HepG2 (cell line): ENCODE measurements at regions not wholly inside any gene's neighbourhood (a gene's known extent, or its start where the extent isn't known, plus 50 kb on each side); places are given as distances from the start of the nearest gene placed in this dataset.

Experiments
- CSRNP1 ChIP-seq: sonication (generic); formaldehyde crosslinking; IDR thresholded peaks from 2 replicates; pipeline ENCODE4 v1.8.1; 2023; ENCODE audit warnings: mild to moderate bottlenecking, missing genetic modification reagents
- MIER2 ChIP-seq: IDR thresholded peaks from 2 replicates; pipeline ENCODE4 v1.6.1; 2016; ENCODE audit warnings: missing biosample characterization, missing genetic modification reagents
- MNT ChIP-seq: fragments of 450-650 bp; IDR thresholded peaks from 2 replicates; pipeline ENCODE4 v1.6.1; 2016
- POLR2A ChIP-seq, 2 experiments: IDR thresholded peaks; 2 replicates each; pipeline ENCODE4 v1.6.1; 2011; ENCODE audit warnings: low read depth in 2 of 2, low read length in 2 of 2, mild to moderate bottlenecking in 1 of 2, moderate library complexity in 1 of 2; ENCODE audit not compliant: insufficient read depth in 1 of 2
- SAFB2 ChIP-seq: sonication (generic); formaldehyde crosslinking; IDR thresholded peaks from 2 replicates; pipeline ENCODE4 v1.5.1; 2020; ENCODE audit warnings: missing genetic modification reagents, low read depth, mild to moderate bottlenecking, borderline replicate concordance
- ZNF101 ChIP-seq: sonication (generic); formaldehyde crosslinking; IDR thresholded peaks from 2 replicates; pipeline ENCODE4 v1.4.0; 2020; ENCODE audit warnings: mild to moderate bottlenecking, low read depth, missing genetic modification reagents, borderline replicate concordance
- ZNF280B ChIP-seq: sonication (generic); formaldehyde crosslinking; IDR thresholded peaks from 2 replicates; pipeline ENCODE4 v1.5.0; 2020; ENCODE audit warnings: missing genetic modification reagents, mild to moderate bottlenecking, borderline replicate concordance
- ZNF720 ChIP-seq: sonication (generic); formaldehyde crosslinking; IDR thresholded peaks from 2 replicates; pipeline ENCODE4 v1.4.0; 2020; ENCODE audit warnings: missing genetic modification reagents
- ZNF788 ChIP-seq: sonication (generic); formaldehyde crosslinking; IDR thresholded peaks from 2 replicates; pipeline ENCODE4 v1.5.0; 2020; ENCODE audit warnings: mild to moderate bottlenecking, missing genetic modification reagents, borderline replicate concordance
- TF ChIP-seq, protein P1 (sequence below): sonication (generic); formaldehyde crosslinking; IDR thresholded peaks from 2 replicates; pipeline ENCODE4 v1.4.0; 2020; ENCODE audit warnings: mild to moderate bottlenecking, missing genetic modification reagents
- TF ChIP-seq, protein P2 (sequence below): sonication (generic); formaldehyde crosslinking; IDR thresholded peaks from 2 replicates; pipeline ENCODE4 v1.4.0; 2020; ENCODE audit warnings: missing genetic modification reagents, mild to moderate bottlenecking, borderline replicate concordance

DNA sequence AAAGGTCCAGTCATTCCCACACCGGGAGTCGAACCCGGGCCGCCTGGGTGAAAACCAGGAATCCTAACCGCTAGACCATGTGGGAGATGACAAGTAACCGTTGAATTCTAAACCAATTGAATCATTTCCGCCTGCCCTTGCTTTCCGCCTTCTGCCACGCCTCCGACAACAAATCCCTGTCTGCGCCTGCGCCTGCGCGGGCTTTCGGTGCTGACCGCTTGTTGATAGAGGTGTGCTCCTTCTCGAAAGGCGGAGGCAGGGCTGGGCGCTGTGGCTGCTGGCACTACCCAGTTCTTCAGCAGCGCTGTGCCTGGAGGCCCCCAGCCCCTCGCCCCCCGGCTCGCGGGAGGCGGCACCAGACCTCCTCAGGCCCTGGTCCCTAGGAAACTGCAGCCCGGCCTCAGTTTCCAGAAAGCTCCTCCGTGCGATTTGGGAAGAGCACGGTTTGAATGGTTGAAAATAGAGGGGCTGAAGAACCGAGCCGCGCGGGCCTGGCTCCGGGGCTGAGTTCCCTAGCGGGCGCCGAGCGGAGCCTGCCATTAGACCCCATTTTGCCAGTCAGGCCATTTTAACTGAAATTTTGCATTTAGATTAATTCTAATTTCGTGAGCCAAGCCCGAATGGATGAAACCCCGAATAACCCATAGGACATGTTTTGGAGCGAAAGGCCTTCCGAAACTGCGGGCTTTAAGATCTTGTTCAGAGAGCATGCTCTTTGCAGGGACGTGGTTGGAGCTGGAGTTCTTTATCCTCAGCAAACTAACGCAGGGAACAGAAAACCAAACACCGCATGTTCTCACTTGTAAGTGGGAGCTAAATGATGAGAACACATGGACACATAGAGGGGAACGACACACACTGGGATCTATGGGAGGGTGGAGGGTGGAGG, 219.3 kb upstream of the ATP10A start (continued):
- TF ChIP-seq ZNF101 (CRISPR knock-in tag) (no peak), ZNF788 (CRISPR knock-in tag) (peak; percentile 86; the same call in 1 of the 2 replicates), SAFB2 (CRISPR knock-in tag) (no peak; the same call in 1 of the 2 replicates), ZNF720 (CRISPR knock-in tag) (no peak), ZNF280B (peak; percentile 64; the same call in 1 of the 2 replicates), MIER2 (no peak), POLR2A (IDR thresholded peaks at IDR 0.05; ENCODE audit: insufficient read depth in 1 of 2, low read depth in 2 of 2, low read length in 2 of 2) (peak; percentile 44 to 79; a peak in 3 of 4 replicates), CSRNP1 (CRISPR knock-in tag) (peak; percentile 26; the same call in 1 of the 2 replicates), MNT (no peak)
- TF ChIP-seq, protein P1, sequence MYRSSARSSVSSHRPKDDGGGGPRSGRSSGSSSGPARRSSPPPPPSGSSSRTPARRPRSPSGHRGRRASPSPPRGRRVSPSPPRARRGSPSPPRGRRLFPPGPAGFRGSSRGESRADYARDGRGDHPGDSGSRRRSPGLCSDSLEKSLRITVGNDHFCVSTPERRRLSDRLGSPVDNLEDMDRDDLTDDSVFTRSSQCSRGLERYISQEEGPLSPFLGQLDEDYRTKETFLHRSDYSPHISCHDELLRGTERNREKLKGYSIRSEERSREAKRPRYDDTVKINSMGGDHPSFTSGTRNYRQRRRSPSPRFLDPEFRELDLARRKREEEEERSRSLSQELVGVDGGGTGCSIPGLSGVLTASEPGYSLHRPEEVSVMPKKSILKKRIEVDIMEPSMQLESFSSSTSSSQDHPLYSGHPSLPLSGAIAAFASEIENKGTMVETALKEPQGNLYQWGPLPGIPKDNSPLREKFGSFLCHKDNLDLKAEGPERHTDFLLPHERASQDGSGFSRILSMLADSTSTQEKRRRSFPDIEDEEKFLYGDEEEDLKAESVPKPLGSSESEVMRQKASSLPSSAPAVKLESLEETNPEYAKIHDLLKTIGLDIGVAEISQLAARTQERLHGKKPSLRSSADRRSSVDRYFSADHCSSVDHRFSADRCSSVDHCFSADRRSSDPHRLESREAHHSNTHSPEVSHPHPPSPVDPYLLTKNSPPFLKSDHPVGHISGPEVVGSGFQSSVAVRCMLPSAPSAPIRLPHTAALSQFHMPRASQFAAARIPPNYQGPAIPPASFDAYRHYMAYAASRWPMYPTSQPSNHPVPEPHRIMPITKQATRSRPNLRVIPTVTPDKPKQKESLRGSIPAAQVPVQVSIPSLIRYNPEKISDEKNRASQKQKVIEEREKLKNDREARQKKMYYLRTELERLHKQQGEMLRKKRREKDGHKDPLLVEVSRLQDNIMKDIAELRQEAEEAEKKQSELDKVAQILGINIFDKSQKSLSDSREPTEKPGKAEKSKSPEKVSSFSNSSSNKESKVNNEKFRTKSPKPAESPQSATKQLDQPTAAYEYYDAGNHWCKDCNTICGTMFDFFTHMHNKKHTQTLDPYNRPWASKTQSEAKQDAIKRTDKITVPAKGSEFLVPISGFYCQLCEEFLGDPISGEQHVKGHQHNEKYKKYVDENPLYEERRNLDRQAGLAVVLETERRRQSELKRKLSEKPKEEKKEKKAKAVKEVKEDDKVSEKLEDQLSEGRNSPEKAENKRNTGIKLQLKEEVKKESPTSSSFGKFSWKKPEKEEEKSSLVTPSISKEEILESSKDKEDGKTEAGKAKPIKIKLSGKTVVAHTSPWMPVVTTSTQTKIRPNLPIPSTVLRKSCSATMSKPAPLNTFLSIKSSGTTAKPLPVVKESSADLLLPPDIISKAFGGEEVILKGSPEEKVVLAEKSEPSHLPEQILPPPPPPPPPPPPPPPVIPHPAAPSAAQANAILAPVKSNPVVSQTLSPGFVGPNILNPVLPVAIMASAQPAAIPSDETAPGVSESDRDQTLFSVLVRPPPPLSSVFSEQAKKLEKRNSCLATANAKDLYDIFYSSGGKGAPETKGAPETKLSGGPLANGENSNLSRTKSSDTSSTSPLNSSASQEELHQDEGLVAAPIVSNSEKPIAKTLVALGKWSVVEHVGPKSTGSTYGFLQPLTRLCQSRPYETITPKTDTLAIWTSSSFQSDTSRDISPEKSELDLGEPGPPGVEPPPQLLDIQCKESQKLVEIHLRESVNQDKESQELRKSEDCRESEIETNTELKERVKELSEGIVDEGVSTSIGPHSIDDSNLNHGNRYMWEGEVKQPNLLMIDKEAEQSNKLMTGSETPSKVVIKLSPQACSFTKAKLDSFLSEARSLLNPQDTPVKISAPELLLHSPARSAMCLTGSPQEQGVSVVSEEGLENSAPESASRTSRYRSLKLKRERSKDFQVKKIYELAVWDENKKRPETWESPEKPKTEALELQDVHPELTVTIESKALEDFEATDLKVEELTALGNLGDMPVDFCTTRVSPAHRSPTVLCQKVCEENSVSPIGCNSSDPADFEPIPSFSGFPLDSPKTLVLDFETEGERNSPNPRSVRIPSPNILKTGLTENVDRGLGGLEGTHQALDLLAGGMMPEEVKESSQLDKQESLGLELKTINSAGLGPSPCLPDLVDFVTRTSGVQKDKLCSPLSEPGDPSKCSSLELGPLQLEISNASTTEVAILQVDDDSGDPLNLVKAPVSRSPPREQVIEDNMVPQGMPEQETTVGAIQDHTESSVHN (CRISPR knock-in tag), result peak; percentile 37; the same call in 1 of the 2 replicates
- TF ChIP-seq, protein P2, sequence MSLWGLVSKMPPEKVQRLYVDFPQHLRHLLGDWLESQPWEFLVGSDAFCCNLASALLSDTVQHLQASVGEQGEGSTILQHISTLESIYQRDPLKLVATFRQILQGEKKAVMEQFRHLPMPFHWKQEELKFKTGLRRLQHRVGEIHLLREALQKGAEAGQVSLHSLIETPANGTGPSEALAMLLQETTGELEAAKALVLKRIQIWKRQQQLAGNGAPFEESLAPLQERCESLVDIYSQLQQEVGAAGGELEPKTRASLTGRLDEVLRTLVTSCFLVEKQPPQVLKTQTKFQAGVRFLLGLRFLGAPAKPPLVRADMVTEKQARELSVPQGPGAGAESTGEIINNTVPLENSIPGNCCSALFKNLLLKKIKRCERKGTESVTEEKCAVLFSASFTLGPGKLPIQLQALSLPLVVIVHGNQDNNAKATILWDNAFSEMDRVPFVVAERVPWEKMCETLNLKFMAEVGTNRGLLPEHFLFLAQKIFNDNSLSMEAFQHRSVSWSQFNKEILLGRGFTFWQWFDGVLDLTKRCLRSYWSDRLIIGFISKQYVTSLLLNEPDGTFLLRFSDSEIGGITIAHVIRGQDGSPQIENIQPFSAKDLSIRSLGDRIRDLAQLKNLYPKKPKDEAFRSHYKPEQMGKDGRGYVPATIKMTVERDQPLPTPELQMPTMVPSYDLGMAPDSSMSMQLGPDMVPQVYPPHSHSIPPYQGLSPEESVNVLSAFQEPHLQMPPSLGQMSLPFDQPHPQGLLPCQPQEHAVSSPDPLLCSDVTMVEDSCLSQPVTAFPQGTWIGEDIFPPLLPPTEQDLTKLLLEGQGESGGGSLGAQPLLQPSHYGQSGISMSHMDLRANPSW (CRISPR knock-in tag), result no peak
